Adrenal gland (tissue), 5 donors: ENCODE measurements at regions not wholly inside any gene's neighbourhood (a gene's known extent, or its start where the extent isn't known, plus 50 kb on each side); places are given as distances from the start of the nearest gene placed in this dataset.

Experiments used
- POLR2A ChIP-seq, 2 donors: fragments of 450-650 bp; IDR thresholded peaks; one replicate each; pipeline ENCODE4 v1.6.1; 2017; ENCODE audit warnings: antibody characterized with exemption in 2 of 2, mild to moderate bottlenecking in 2 of 2, moderate library complexity in 1 of 2
- TF ChIP-seq, protein P1 (sequence below), 6 experiments: fragments of 450-650 bp in 4 of 6; fragments of 200-600 bp in 2 of 6; sonication (generic) in 1 of 6; IDR thresholded peaks; 1 replicate in 5 of 6; 2 replicates in 1 of 6; pipeline versions ENCODE4 v1.5.1 to v1.8.0; 2016 to 2021; ENCODE audit warnings: antibody characterized with exemption in 6 of 6, mild to moderate bottlenecking in 2 of 6, moderate library complexity in 1 of 6
- donor health status: DM: no; HTN: no; CAD: no.

- TF ChIP-seq, protein P1, sequence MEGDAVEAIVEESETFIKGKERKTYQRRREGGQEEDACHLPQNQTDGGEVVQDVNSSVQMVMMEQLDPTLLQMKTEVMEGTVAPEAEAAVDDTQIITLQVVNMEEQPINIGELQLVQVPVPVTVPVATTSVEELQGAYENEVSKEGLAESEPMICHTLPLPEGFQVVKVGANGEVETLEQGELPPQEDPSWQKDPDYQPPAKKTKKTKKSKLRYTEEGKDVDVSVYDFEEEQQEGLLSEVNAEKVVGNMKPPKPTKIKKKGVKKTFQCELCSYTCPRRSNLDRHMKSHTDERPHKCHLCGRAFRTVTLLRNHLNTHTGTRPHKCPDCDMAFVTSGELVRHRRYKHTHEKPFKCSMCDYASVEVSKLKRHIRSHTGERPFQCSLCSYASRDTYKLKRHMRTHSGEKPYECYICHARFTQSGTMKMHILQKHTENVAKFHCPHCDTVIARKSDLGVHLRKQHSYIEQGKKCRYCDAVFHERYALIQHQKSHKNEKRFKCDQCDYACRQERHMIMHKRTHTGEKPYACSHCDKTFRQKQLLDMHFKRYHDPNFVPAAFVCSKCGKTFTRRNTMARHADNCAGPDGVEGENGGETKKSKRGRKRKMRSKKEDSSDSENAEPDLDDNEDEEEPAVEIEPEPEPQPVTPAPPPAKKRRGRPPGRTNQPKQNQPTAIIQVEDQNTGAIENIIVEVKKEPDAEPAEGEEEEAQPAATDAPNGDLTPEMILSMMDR (IDR thresholded peaks at IDR 0.05), result no peak
- no peak for TF ChIP-seq POLR2A (IDR thresholded peaks at IDR 0.05)
These were observed 144.1 kb upstream of the ACTBL2 start for GRCh38 chr5:57626703-57627102.
